ENCODE measurements at regions not wholly inside any gene's neighbourhood (a gene's known extent, or its start where the extent isn't known, plus 50 kb on each side); places are given as distances from the start of the nearest gene placed in this dataset.

DNA sequence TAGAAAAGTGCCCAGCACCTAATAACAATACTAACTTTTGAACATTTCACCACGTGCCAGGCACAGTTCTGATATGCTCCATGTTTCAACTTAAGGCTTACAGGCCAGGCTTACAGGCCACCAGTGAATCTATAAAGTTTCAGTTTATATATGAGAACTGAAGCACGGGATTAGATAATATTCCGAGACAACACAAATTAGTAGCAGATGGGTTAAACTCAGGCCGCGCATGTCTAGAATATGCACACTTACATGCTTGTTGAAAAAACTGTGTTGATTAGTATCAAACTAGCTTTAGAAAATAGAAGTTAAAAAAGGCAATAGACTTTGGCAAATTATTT is 587.9 kb downstream of the MTRR start:
- Histone ChIP-seq H3K4me3 (no peak overlapping the region), H3K36me3 (ENCODE audit: control insufficient read depth in 4 of 4, insufficient read depth in 4 of 4, low read length in 4 of 4) (peaks cover 0 to 3% (median 1%) of the 10 kb centered on the region in 4 donors)
- ATAC-seq (ENCODE audit: insufficient read depth, low FRiP score) = no peak

DNA sequence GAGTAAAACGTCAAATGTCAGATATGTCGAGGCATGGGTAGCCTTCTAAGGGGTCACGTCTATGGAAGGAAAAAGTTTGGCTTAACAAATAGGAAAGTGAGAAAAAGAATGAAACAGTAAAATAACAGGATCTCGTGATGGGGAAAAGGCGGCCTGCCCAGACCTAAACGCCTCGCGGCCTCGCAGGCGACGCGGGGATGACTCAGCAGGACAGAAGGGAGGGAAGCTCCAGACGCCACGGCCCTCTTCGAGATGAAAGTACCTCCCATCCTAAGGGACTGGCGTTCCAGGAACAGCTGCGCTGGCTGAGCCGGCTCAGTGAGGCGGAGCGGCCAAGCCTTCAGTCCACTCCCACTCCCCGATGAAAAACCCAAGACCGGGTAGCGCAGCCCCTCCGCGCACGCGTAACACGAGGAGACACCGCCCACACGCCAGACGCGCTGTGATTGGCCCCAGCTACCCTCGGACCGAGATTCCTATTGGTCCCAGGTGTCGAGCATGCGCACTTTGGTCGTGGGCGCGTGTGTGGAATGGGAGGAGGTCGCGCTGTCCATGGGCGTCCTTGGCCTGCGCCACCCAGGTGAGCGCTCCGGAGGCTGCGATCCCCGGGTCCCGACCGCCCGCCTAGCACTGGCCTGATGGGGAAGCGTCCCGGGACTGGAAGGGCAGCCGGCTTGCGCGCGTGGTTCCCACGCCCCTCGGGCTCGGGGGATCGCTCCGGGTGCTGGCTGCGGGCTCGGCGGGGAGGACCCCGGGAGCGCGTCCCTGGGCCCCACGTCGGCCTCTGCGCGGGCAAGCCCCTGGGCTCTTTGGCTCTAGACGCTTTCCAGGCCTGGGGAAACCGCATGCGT is 588.5 kb downstream of the MTRR start:
- ATAC-seq (ENCODE audit: insufficient read depth, low FRiP score) = peak; percentile 97
- WGBS, 2 donors = 32 to 46% methylated on average over 74 of the region's 74 CpGs
- DNase-seq = peak; percentile 95 to 98 (median 95)
- TF ChIP-seq, protein P1, sequence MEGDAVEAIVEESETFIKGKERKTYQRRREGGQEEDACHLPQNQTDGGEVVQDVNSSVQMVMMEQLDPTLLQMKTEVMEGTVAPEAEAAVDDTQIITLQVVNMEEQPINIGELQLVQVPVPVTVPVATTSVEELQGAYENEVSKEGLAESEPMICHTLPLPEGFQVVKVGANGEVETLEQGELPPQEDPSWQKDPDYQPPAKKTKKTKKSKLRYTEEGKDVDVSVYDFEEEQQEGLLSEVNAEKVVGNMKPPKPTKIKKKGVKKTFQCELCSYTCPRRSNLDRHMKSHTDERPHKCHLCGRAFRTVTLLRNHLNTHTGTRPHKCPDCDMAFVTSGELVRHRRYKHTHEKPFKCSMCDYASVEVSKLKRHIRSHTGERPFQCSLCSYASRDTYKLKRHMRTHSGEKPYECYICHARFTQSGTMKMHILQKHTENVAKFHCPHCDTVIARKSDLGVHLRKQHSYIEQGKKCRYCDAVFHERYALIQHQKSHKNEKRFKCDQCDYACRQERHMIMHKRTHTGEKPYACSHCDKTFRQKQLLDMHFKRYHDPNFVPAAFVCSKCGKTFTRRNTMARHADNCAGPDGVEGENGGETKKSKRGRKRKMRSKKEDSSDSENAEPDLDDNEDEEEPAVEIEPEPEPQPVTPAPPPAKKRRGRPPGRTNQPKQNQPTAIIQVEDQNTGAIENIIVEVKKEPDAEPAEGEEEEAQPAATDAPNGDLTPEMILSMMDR (IDR thresholded peaks at IDR 0.05; ENCODE audit: control extremely low read depth, extremely low read depth) = no peak
- peak overlapping the region in 1 of 2 donors; percentile 61 for H3K9ac ChIP-seq (ENCODE audit: insufficient read depth in 1 of 2, low read length in 2 of 2)
- H3K27ac ChIP-seq (ENCODE audit: low read depth in 1 of 2, low read length in 1 of 2) = peak overlapping the region; percentile 89 to 95
- peak overlapping the region; percentile 82 for H3K4me3 ChIP-seq
- no peaks in the 10 kb centered on the region for H3K9me3 ChIP-seq (ENCODE audit: control insufficient read depth in 4 of 4, insufficient read depth in 3 of 4, low read length in 3 of 4)
- H3K27me3 ChIP-seq (ENCODE audit: control insufficient read depth in 3 of 3, insufficient read depth in 3 of 3, low read length in 2 of 3) = no peaks in the 10 kb centered on the region
- H3K36me3 ChIP-seq (ENCODE audit: control insufficient read depth in 4 of 4, insufficient read depth in 4 of 4, low read length in 4 of 4) = peaks cover 0 to 3% (median 1%) of the 10 kb centered on the region in 4 donors
- peaks cover 0 to 12% (median 0%) of the 10 kb centered on the region in 5 donors for H3K4me1 ChIP-seq (ENCODE audit: control insufficient read depth in 5 of 5, insufficient read depth in 5 of 5, low read length in 5 of 5)

More for the DNA sequence above, 587.9 kb downstream of the MTRR start:
- H3K27me3 ChIP-seq (ENCODE audit: control insufficient read depth in 3 of 3, insufficient read depth in 3 of 3, low read length in 2 of 3) = no peaks in the 10 kb centered on the region
- H3K4me1 ChIP-seq (ENCODE audit: control insufficient read depth in 5 of 5, insufficient read depth in 5 of 5, low read length in 5 of 5) = peaks cover 0 to 12% (median 0%) of the 10 kb centered on the region in 5 donors
- WGBS, 2 donors = 76 to 84% methylated on average over 5 of the region's 5 CpGs
- TF ChIP-seq, protein P1 (IDR thresholded peaks at IDR 0.05; ENCODE audit: control extremely low read depth, extremely low read depth) = no peak
- peak overlapping the region; percentile 42 to 91 for H3K27ac ChIP-seq (ENCODE audit: low read depth in 1 of 2, low read length in 1 of 2)
- peak overlapping the region in 1 of 2 donors; percentile 61 for H3K9ac ChIP-seq (ENCODE audit: insufficient read depth in 1 of 2, low read length in 2 of 2)
- H3K9me3 ChIP-seq (ENCODE audit: control insufficient read depth in 4 of 4, insufficient read depth in 3 of 4, low read length in 3 of 4) = no peaks in the 10 kb centered on the region
- DNase-seq = peak in 1 of 3 donors; percentile 1

DNA sequence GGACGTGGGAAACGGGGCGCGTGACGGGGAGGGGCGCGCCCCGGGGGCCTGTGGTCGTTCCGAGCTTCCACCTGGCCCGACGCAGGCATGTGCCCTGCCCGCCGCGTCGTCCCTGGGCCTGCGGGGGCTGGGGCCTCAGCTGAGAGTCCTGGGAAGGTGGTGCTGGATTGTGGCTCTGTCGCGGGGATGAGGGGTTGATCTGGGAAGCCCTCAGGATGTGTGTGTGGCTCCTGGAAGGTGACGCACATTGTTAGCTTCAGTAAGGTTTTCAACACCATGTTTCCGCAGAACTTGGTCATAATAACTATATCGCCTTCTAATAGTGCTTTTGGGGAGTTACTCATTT is 589.1 kb downstream of the MTRR start:
- WGBS, 2 donors = 32 to 44% methylated on average over 16 to 22 of the region's 22 CpGs

More for the DNA sequence above, 589.1 kb downstream of the MTRR start:
- H3K4me1 ChIP-seq (ENCODE audit: control insufficient read depth in 5 of 5, insufficient read depth in 5 of 5, low read length in 5 of 5) = peaks cover 0 to 12% (median 0%) of the 10 kb centered on the region in 5 donors
- H3K27me3 ChIP-seq (ENCODE audit: control insufficient read depth in 3 of 3, insufficient read depth in 3 of 3, low read length in 2 of 3) = no peaks in the 10 kb centered on the region
- DNase-seq (peak in 1 of 3 donors; percentile 17), ATAC-seq (ENCODE audit: insufficient read depth, low FRiP score) (peak; percentile 6)
- H3K9ac ChIP-seq (ENCODE audit: insufficient read depth in 1 of 2, low read length in 2 of 2) = peak overlapping the region in 1 of 2 donors; percentile 34
- H3K9me3 ChIP-seq (ENCODE audit: control insufficient read depth in 4 of 4, insufficient read depth in 3 of 4, low read length in 3 of 4) = no peaks in the 10 kb centered on the region
- peaks cover 0 to 3% (median 1%) of the 10 kb centered on the region in 4 donors for H3K36me3 ChIP-seq (ENCODE audit: control insufficient read depth in 4 of 4, insufficient read depth in 4 of 4, low read length in 4 of 4)
- peak overlapping the region; percentile 82 for H3K4me3 ChIP-seq
- peak overlapping the region; percentile 89 to 95 for H3K27ac ChIP-seq (ENCODE audit: low read depth in 1 of 2, low read length in 1 of 2)
- TF ChIP-seq, protein P1 (IDR thresholded peaks at IDR 0.05; ENCODE audit: control extremely low read depth, extremely low read depth) = no peak

All from lung (tissue), 11 donors.